Activated CD4-positive, alpha-beta memory T cell treated with anti-CD3 and anti-CD28 coated beads for 36 hours (primary cell): ENCODE measurements at regions not wholly inside any gene's neighbourhood (a gene's known extent, or its start where the extent isn't known, plus 50 kb on each side); places are given as distances from the start of the nearest gene placed in this dataset.

ENCODE experiments used
- CTCF ChIA-PET: fragments of 350-600 bp; sonication (Branson Sonifier 250); formaldehyde crosslinking; loops from one replicate; lab custom pipeline; 2021; ENCODE audit warnings: antibody characterized with exemption, inconsistent platforms; lab: Charles Lee
- POLR2A ChIA-PET: fragments of 350-600 bp; sonication (Branson Sonifier 250); formaldehyde crosslinking; loops from one replicate; lab custom pipeline; 2021; ENCODE audit warnings: antibody characterized with exemption; lab: Charles Lee
- DNase-seq: peaks from one replicate; pipeline ENCODE4 v3.0.0-alpha.2; 2020
- H3K27ac Mint-ChIP-seq: one replicate; pipeline ENCODE4 v1.8.0; 2021; ENCODE audit warnings: mixed read lengths
- H3K27me3 Mint-ChIP-seq: one replicate; pipeline ENCODE4 v1.8.0; 2021; ENCODE audit warnings: mixed read lengths
- H3K36me3 Mint-ChIP-seq: one replicate; pipeline ENCODE4 v1.8.0; 2021; ENCODE audit warnings: mixed read lengths
- H3K4me1 Mint-ChIP-seq: one replicate; pipeline ENCODE4 v1.8.0; 2021; ENCODE audit warnings: low read depth, mixed read lengths
- H3K4me3 Mint-ChIP-seq: one replicate; pipeline ENCODE4 v1.8.0; 2021; ENCODE audit warnings: mild to moderate bottlenecking, mixed read lengths
- H3K9me3 Mint-ChIP-seq: one replicate; pipeline ENCODE4 v1.8.0; 2021; ENCODE audit warnings: mixed read lengths
- intact Hi-C: fragments of 100-400 bp; cut with micrococcal nuclease; formaldehyde crosslinking; loops from one replicate; pipeline ENCODE4 v1.15.1; 2023

- Mint-ChIP-seq H3K36me3 (no peaks in the 10 kb centered on the region), H3K9me3 (no peaks in the 10 kb centered on the region), H3K27ac (no peak overlapping the region), H3K4me1 (no peaks in the 10 kb centered on the region), H3K27me3 (no peaks in the 10 kb centered on the region), H3K4me3 (no peak overlapping the region)
- intact Hi-C loops = no loop called here
- ChIA-PET POLR2A (no interaction called here), CTCF (no interaction called here)
- DNase-seq = no peak
Observed at GRCh38 chr4:114458728-114459127, 139.9 kb upstream of the UGT8 start.

- DNase-seq = no peak
- Mint-ChIP-seq H3K36me3 (no peaks in the 10 kb centered on the region), H3K4me3 (no peak overlapping the region), H3K9me3 (no peaks in the 10 kb centered on the region), H3K27ac (no peak overlapping the region), H3K27me3 (peaks cover 5% of the 10 kb centered on the region), H3K4me1 (no peaks in the 10 kb centered on the region)
- ChIA-PET CTCF (no interaction called here), POLR2A (no interaction called here)
- intact Hi-C loops = no loop called here
Observed at GRCh38 chr4:114464726-114465272, 133.8 kb upstream of the UGT8 start.

GRCh38 chr4:114465766-114466165, 132.8 kb upstream of the UGT8 start:
- ChIA-PET POLR2A (no interaction called here), CTCF (no interaction called here)
- Mint-ChIP-seq H3K4me1 (no peaks in the 10 kb centered on the region), H3K27ac (no peak overlapping the region), H3K27me3 (peaks cover 5% of the 10 kb centered on the region), H3K4me3 (no peak overlapping the region), H3K36me3 (no peaks in the 10 kb centered on the region), H3K9me3 (no peaks in the 10 kb centered on the region)
- intact Hi-C loops = no loop called here
- no peak for DNase-seq

- intact Hi-C loops = no loop called here
- no peak overlapping the region for H3K27ac Mint-ChIP-seq
- peaks cover 5% of the 10 kb centered on the region for H3K27me3 Mint-ChIP-seq
- no peaks in the 10 kb centered on the region for H3K9me3 Mint-ChIP-seq
- CTCF ChIA-PET = no interaction called here
- H3K4me3 Mint-ChIP-seq = no peak overlapping the region
- H3K4me1 Mint-ChIP-seq = no peaks in the 10 kb centered on the region
- POLR2A ChIA-PET = no interaction called here
- DNase-seq = no peak
- no peaks in the 10 kb centered on the region for H3K36me3 Mint-ChIP-seq
Observed at GRCh38 chr4:114466299-114466698, 132.3 kb upstream of the UGT8 start.

DNA sequence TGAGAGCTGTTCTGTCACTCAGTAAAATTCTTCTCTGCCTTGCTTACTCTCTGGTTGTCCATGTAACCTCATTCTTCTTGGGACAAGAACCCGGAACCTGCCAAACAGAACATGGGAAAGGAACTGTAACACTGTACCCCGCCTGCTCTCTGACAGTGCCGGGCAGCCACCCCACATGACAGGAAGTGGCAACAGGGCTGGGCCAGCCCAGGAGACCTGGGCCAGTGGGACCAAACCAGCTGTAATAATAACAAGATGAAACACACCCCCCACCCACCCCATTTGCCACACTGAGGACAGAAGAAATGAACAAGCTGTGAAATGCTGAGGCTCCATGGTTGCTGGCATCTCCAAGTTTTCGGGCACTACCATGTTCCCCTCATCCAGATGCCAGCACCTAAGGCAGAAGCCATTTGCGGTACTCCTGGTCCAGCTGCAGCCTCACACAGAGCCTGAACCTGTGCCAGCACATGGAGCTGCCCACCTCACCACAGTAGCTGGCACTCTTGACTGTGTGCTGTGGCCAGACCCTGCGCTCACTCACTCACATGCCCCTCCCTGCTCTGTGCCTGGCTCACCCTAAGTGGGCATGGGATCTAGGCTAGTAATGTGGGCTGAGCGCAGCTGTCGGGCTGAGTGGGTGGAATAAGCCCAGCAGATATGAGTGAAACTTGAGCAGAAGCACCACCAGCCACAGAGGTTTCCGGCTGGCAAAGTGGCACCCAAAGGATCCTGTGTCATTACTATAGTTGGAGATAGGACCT, 126.2 kb upstream of the UGT8 start:
- Mint-ChIP-seq H3K27ac (no peak overlapping the region), H3K4me1 (no peaks in the 10 kb centered on the region), H3K36me3 (no peaks in the 10 kb centered on the region), H3K4me3 (no peak overlapping the region), H3K9me3 (no peaks in the 10 kb centered on the region), H3K27me3 (peaks cover 3% of the 10 kb centered on the region)
- ChIA-PET CTCF (no interaction called here), POLR2A (no interaction called here)
- intact Hi-C loops = no loop called here
- no peak for DNase-seq

GRCh38 chr4:114474188-114474800, 124.3 kb upstream of the UGT8 start:
- Mint-ChIP-seq H3K27ac (no peak overlapping the region), H3K9me3 (no peaks in the 10 kb centered on the region), H3K4me1 (no peaks in the 10 kb centered on the region), H3K27me3 (peaks cover 1% of the 10 kb centered on the region), H3K36me3 (no peaks in the 10 kb centered on the region), H3K4me3 (no peak overlapping the region)
- POLR2A ChIA-PET = no interaction called here
- CTCF ChIA-PET = no interaction called here
- intact Hi-C loops = no loop called here
- DNase-seq = no peak

DNA sequence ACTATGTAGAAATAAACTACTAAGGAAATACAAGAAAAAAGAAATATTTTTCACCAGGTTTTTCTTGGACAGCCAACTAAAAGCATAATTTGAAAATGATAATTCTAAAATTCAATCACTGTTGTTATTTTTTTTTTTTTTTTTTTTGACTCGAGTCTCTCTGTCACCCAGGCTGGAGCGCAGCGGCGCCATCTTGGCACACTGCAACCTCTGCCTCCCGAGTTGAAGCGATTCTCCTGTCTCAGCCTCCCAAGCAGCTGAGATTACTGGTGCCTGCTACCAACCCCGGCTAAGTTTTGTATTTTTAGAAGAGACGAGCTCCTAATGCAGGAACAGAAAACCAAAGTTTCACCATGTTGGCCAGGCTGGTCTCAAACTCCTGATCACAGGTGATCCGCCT, 122.3 kb upstream of the UGT8 start:
- H3K27ac Mint-ChIP-seq = no peak overlapping the region
- no peaks in the 10 kb centered on the region for H3K36me3 Mint-ChIP-seq
- intact Hi-C loops = no loop called here
- no peak for DNase-seq
- POLR2A ChIA-PET = no interaction called here
- H3K4me3 Mint-ChIP-seq = no peak overlapping the region
- CTCF ChIA-PET = no interaction called here
- H3K27me3 Mint-ChIP-seq = peaks cover 5% of the 10 kb centered on the region
- no peaks in the 10 kb centered on the region for H3K9me3 Mint-ChIP-seq
- no peaks in the 10 kb centered on the region for H3K4me1 Mint-ChIP-seq

DNA sequence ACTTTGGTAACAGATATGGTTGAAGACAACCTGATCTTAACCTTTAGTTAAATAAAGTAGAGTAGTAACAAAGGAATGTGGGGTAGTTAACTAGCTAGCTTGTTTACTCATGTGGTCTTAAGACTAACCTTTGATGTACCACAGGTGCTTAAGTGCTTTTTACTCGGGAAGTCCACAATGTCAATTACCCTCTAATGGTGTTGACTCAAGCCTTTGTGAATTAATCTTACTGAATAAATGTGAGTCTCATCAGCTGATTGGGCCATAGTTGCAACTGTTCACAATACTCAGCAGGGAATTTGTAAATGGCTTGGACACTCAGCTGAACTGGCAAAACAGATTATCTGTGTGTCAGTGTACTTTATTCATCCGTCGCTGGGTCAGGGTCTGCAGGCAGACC, 119.0 kb upstream of the UGT8 start:
- no peak overlapping the region for H3K4me3 Mint-ChIP-seq
- DNase-seq = no peak

DNA sequence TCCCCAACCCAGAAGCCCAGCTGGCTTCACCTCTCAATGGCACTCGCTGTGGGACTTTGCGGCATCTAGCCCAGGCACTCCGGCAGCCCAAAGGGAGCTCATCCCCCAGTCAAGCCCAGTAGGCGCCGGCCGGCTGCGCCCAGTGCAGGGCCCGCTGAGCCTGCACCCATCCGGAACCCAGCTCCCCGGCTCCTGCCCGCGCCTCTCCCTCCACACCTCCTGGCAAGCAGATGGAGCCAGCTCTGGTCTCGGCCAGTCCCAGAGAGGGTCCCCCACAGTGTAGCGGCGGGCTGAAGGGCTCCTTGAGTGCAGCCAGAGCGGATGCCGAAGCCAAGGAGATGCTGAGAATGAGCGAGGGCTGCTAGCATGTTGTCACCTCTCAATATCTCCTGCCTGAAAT, 116.8 kb upstream of the UGT8 start:
- Mint-ChIP-seq H3K4me3 (no peak overlapping the region), H3K4me1 (no peaks in the 10 kb centered on the region), H3K9me3 (no peaks in the 10 kb centered on the region), H3K36me3 (no peaks in the 10 kb centered on the region), H3K27me3 (peaks cover 4% of the 10 kb centered on the region), H3K27ac (no peak overlapping the region)
- intact Hi-C loops = no loop called here
- CTCF ChIA-PET = no interaction called here
- no peak for DNase-seq
- POLR2A ChIA-PET = no interaction called here

More for the DNA sequence above, 119.0 kb upstream of the UGT8 start:
- no peaks in the 10 kb centered on the region for H3K4me1 Mint-ChIP-seq
- H3K27ac Mint-ChIP-seq = no peak overlapping the region
- intact Hi-C loops = no loop called here
- no peaks in the 10 kb centered on the region for H3K36me3 Mint-ChIP-seq
- ChIA-PET CTCF (no interaction called here), POLR2A (no interaction called here)
- no peaks in the 10 kb centered on the region for H3K9me3 Mint-ChIP-seq
- peaks cover 4% of the 10 kb centered on the region for H3K27me3 Mint-ChIP-seq

DNA sequence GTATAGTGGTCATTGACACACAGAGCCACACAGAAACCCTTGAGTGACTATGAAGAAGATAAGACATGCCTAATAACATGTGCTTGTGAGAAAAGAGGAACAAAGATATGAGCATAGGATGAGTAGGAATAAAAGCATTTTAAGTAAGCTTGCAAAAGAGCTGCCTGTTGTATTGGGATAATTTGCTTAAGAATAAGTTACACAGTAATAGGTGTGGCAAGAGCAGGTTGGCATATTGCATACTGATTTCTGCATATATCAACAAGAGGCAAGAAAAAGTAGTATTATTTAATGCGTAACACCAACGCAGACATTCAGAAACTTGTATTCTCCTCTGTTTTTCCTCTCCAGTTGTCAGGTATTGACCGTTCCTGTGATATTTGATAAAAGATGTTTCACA, 111.5 kb upstream of the UGT8 start:
- Mint-ChIP-seq H3K4me3 (no peak overlapping the region), H3K4me1 (no peaks in the 10 kb centered on the region), H3K27ac (no peak overlapping the region), H3K27me3 (no peaks in the 10 kb centered on the region), H3K9me3 (no peaks in the 10 kb centered on the region), H3K36me3 (no peaks in the 10 kb centered on the region)
- ChIA-PET POLR2A (no interaction called here), CTCF (no interaction called here)
- no peak for DNase-seq
- intact Hi-C loops = no loop called here

GRCh38 chr4:114488301-114488982, 110.2 kb upstream of the UGT8 start:
- H3K4me1 Mint-ChIP-seq = no peaks in the 10 kb centered on the region
- H3K27ac Mint-ChIP-seq = no peak overlapping the region
- no peaks in the 10 kb centered on the region for H3K36me3 Mint-ChIP-seq
- DNase-seq = no peak
- intact Hi-C loops = no loop called here
- no peaks in the 10 kb centered on the region for H3K27me3 Mint-ChIP-seq
- no peaks in the 10 kb centered on the region for H3K9me3 Mint-ChIP-seq
- ChIA-PET CTCF (no interaction called here), POLR2A (no interaction called here)
- H3K4me3 Mint-ChIP-seq = no peak overlapping the region

DNA sequence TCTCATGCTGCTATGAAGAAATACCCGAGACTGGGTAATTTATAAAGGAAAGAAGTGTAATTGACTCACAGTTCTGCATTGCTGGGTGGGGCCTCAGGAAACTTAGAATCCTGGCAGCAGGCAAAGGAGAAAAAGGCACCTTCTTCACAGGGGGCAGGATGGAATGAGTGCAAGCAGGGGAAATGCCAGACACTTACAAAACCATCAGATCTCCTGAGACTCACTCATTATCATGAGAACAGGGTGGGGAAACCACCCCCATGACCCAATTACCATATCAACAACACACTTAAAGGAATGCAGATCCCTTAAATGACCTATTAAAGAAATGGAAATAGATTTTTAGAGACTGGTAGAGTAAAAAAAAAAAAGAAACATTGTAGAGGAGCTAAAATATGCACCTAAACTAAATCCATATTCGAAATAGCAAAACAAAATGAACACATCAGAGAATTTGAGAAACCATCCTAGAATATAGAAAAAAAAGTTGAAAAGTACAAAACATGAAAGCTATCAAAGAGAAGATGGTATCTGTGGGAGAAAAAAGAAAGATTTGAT, 104.3 kb upstream of the UGT8 start:
- DNase-seq = no peak
- Mint-ChIP-seq H3K27ac (no peak overlapping the region), H3K4me3 (no peak overlapping the region), H3K9me3 (no peaks in the 10 kb centered on the region), H3K36me3 (no peaks in the 10 kb centered on the region), H3K27me3 (no peaks in the 10 kb centered on the region), H3K4me1 (no peaks in the 10 kb centered on the region)
- POLR2A ChIA-PET = no interaction called here
- CTCF ChIA-PET = no interaction called here
- intact Hi-C loops = loop anchor here (10.0 kb wide), 1 partner anchor 60 kb away; no protein-coding TSS in a partner anchor
